IPS-NIHi7 (cell line): ENCODE measurements at regions not wholly inside any gene's neighbourhood (a gene's known extent, or its start where the extent isn't known, plus 50 kb on each side); places are given as distances from the start of the nearest gene placed in this dataset.

ENCODE experiments used
- DNase-seq: peaks from one replicate; pipeline ENCODE4 v3.0.0; 2012; ENCODE audit warnings: mixed read lengths; ENCODE audit errors: extremely low spot score

DNA sequence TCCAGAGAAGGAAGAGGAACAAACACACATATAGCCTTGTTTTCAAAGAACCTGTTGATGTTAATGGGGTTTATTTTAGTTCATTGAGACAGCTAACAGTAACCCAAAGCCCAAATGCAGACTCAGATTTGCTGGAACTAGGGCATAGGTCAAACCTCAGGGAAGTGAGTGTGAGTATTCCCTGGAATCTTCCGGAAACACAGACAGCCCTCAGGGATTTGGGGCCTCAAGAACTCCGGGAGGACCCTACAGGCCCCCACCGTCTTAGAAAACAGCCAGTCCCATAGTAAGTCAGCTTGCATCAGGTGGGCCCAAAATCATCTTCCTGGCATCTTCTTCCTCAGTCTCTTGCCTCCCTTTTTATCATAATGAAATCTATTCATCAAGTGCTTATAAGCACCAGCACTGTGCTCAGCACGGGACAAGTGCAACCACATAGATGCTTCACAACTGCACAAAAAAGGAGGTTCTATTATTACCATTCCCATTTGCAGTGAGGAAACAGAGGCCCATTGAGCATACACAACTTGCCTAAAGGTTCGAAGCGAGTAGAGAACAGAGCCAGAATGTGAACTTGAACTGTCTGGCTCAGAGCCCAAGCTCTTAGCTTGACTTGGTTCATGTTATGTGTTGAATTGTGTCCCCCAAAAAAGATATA lies 50.2 kb upstream of the BCL11A start:
- DNase-seq, result no peak

DNA sequence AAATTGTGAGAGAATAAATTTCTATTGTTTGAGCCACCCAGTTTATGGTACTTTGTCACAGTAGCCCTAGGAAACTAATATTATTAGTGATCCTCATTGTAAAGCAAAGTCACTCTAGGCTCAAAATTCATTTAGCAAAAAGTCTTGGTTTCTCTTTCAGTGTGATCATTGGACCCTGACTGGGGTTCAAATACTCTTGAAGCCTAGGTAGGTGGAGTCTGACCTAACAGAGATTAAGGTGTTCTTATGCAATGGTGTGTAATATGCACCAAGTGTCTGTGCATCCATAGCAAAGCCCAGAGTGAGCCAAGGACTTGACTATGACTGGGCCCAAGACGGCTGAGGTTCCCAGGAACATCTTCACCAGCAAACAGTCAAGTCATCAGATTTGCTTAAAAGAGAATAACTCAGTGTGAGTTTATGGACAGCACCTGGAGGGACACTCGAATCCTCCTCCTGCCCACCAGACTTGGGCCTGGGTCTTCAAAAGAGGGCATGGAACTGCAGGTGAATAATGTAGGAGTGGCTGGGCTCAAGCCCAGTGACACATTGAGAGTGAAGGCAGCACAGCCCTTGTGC lies 51.1 kb upstream of the BCL11A start:
- DNase-seq, result no peak

DNA sequence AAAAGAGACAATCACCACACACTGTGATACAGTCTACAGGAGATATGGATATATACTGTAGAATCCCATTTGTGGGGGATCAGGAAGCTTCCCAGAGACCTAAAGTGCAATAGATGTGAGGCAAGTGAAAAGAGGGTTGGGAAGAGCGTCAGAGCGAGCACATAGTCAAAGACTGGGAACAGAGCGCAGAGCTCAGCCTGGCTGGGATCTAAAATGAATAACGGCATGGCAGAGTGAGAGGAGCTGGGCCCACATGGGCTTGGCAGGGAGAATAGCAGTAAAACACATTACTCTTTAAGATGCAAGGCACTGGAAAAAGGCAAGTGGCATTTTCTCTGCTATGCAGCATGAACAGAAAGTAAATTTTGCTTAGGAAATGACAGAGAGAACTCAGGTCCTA lies 52.4 kb upstream of the BCL11A start:
- no peak for DNase-seq

DNA sequence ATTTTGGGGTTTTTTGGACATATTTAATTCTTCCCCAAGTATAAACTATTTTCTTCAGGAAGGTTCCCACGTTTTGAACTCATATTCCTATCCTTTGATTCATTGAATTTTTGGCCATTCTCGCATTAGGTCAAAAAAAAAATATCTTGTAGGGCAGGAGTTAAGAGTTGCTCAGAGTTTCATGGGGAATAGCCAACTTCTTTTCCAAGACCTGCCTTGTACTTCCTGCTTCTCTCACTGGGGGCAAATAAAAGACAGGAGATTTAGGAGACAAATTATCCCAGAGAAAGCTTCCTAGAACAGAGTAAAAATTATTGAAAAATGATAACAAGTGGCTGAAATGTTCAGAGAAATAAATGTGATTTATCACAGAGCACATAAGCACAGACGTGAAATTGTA lies 55.2 kb upstream of the BCL11A start:
- DNase-seq, result no peak

DNA sequence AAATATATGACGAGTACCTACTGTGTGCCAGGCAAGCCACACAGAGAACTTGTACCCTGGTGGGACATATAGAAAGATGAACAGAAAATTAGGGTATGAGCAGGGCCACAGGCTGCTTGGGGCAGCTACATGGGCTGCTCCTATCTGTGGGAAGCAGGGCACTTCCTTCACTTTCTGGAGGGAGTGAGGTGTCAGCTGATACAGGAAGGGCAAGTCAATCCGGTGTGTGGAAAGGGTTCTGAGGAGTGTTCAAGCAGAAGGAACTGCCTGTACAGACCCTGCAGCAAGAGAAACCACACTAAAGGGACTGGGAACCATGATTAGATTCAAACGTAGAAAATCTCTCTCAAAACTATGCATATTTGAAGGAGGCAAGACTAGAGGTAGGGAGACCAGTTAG lies 58.6 kb upstream of the BCL11A start:
- DNase-seq, result no peak

DNA sequence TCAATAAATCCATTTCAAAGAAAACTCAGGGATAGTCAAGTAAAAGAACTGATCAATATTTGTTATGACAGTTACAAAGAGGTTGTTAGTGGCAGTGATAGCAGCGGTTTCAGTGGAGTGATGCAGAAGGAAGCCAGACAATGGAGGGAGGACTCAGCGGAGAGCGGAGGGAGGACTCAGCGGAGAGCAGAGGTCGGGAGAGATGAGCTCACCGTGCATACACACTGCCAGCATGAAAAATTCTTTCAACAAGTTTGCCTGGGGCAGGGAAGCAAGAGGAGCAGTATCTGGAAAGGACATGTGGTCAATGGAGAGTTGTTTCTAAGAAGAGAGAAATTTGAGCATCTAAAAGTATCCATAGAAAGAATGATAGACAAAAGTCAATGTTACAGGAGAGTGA lies 60.9 kb upstream of the BCL11A start:
- DNase-seq, result no peak

DNA sequence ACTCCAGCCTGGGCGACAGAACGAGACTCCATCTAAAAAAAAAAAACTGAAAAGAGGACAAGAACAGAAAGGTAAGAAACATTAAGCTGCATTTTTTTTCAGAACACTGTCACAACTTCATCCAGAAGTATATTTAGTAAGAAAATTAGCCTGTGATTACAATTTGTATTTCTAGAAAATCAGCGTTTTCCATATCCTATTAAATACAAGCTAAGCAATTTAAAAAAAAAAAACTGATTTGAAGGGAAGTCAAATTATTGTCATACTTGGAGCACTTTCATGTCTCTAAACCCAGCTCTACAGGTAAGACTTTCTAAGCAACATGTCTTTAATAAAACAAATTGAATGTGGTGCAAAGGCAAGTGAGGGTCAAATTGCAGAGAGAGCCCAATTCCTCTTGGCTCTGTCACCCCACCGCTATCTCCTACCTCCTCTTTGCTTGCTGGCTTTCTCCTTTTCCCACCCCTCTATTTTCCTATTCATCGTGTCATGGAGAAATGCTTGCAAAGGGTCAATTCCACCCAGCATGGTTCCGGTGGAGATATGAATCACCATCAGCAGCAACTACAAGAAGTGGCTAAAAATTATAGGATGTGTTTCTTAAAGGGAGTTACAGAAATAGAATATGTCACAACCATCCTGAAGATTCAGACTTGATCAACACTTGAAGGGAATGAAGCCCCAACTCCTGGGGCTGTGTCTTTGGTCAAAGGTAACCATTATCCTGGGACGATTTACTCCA lies 68.4 kb upstream of the BCL11A start:
- DNase-seq, result no peak

DNA sequence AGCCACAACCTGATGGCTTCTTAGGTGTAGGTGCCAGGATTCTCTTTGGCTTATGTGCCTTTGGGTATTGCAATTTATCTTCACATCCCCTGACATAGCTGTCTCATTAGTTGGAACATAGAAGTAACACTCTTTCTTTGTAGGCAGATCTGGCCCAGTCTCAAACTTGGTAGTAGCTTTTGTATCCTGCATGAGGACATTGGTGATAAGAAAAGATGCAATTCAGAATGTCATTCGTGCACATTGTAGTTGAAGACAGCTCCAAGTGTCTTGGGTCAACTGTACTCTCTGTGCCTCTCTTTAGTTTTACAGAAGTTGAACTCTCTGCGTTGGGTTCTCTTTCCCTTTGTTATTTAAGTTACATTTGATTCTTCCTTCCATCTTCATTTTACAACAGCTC lies 69.6 kb upstream of the BCL11A start:
- no peak for DNase-seq

DNA sequence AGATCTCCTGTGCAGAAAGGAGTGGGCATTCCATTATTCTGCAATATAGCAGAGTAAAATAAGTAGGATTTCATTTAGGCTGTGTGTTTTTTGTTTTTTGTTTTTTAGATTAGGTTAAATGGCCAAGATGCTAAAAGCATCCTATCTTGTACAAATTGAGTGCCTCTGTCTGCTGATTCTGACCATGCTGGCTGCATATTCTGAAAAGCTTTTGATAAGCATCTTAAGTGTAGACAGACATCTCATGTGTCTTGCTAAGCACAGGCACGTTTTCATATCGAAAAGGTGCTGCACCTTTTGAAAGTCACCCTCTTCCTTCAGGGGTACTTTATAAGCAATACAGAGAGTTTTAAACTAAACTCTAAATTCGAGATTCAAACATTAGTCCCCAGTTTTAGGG lies 74.0 kb upstream of the BCL11A start:
- no peak for DNase-seq

DNA sequence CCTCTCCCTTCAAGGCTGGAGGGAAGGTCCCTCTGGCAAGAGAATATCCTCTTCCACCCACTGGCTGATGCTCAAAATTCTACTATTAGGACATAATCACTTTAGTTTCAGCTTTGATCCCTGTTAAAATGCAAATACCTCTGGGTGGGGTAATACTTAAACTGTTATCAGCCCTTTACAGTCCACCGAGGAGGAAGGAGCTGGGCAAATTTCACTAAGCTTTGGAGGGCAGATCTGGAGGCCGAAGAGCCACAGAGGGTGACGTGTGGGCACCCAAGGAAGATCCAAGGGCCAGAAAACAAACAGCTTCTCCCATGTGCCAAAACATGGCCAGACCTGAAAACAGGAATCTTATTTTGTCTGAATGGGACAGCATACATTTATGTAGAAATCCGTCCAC lies 74.6 kb upstream of the BCL11A start:
- no peak for DNase-seq

DNA sequence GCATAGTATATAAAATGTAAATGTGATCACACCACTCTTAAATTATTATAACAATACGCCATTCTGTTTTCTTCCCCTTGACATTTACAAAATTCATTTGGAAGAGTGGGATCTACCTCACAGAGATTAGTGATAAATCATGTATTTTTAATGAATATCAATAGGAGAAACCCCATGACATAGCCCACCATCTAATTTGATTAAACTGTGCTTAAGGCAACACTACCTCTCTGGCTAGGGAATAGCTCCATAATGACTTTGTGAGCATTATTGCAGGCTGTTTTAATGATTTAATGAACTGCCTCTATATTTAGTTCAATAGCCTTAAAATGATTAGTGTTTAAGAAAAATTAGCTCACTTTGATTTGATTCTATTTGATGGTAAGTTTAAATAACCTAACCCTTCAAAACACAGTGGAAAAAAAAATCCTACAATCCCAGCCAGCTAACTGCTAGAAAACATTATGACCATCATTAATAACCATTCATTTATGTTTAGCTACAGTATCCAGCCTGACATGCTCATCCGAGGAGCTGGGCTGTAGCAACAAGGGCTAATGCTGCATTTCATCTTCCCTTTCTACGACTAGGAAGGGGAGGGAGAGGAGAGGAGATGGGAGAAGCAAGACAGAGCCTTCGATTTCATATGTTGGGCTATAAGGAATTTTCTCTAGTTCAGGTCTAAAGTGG lies 75.3 kb upstream of the BCL11A start:
- DNase-seq, result no peak

DNA sequence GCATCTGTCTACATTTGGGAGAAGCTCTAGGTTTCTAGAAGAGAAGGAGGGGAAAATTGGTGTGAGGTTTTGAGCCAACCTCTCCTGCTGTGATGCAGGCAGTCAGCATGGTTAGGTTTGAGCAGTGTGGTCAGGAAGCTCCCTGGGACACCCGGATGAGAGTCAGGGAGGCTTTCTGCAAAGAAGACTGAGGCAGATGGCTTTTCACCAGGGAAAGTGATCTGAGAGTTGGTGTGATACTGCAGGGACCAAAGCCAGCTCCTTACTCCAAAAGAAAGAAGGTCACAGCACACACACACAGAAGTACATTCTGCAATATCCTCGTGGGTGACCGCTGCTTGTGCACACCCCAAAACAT lies 75.8 kb upstream of the BCL11A start:
- no peak for DNase-seq

DNA sequence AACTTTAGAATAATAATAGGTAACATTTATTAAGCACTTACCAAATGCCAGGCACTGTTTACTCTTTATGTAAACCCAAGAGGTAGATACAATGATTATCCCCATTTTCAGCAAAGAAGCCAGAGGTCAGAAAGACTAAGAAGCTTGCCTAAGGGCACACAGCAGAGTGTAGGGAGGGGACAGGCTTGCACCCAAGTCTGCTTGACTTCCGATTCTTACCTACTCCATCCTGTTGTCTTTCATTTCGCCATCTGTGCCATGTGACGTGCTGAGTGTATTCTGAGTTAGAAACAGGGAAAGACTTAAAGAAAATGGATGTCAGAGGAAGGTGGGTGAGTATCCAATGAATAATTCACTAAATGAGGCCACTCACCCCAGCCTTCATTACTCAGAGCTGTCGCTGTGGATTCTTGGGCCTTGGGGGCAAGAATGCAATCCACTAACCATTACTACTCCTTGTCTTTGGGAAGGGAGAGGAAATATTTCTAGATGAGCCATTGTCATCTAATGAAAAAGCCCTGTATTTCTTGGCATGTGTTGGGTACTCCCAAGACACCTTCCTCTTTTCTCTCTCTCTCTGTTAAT lies 76.4 kb upstream of the BCL11A start:
- no peak for DNase-seq

DNA sequence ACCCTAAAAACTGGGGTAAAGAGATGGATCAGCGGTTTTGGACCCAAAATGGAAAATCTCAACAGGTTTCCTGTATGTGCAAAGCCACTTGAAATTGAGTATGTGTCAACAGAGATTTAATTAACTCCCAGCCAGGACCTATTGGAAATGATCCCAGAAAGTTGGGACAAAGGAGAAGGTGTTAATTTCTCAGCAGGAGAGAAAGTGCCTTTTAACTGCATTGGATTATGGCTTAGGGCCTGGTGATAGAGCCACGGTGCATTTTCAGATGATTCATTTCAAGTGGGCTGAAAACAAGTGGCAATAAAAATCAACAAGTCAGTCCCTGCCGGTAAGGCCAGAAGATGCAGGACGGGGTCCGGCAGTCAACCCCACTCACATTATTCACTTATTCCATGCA lies 80.2 kb upstream of the BCL11A start:
- DNase-seq, result peak; percentile 27

DNA sequence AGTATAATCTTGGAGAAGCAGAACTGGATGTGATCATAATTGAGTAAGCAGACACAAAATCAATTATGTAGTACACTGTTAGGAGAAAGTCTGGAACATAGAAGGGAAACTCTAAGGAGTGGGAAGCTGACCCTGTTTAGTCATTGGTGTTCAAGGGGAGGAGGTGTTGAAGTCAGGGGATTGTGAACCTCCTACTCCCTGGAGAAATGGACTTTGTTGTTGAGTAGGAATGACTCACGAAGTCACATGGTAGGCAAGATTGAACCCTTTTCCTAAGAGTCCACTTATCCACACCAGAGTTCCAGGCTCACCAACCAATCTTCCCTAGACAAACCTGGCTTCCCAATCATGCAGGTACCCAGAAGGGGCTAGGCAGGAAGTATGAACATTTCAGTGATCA lies 81.0 kb upstream of the BCL11A start:
- no peak for DNase-seq

DNA sequence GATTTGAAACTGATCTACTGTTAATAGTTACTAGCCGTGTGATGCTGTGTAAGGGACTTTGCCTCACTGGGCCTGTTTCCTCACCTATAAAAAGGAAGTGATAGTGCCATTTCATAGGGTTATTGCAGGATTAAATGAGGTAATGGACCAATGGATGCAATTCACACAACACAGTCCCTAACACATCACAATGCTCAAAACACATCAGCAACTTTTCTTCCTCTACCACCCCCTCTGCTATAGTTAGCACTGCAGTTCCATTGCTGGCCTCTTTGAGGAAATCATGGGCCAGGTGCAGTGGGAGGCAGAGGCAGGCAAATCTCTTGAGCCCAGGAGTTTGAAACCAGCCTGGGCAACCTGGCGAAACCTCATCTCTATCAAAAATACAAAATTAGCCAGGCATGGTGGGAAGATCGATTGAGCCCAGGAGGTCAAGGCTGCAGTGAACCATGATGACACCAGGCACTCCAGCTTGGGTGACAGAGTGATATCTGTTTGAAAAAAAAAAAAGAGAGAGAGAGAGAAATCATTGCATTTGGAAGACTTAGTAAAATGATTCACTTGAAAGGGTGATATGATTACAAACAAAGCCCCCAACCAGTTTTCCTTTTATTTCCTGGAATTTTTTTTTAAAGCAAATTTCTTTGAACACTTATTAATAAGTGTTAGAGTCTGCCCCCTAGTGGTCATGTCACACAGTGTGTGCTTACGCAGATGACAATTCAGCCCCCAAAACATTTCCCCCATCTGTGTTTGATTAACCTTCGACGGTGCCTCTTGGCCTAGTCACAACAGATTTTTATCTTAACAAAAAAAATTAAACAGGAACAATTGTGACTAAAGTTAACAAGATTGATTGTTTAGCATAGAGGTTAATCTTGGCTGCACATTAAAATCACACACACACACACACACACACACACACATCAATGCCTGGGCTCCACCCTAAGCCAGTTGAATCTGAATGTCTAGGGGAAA lies 88.6 kb upstream of the BCL11A start:
- DNase-seq, result peak; percentile 48

DNA sequence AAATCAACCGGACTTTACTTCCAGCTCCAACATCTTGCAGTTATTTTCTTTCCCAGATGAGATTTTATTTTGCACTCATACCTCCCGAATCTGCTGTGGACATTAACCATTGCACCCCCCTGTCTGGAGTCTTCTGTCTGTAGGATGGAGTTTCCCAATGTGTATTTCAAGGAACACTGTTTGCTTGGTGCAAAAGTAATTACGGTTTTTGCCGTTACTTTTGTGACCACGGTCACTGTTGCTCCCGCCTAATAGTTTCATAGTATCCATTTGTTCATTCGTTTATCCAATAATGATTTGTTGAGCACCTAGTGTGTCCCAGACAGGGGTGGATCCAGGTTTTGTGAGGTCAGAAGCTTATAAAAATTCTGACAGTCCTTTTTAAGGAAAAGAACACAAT lies 90.3 kb upstream of the BCL11A start:
- no peak for DNase-seq

DNA sequence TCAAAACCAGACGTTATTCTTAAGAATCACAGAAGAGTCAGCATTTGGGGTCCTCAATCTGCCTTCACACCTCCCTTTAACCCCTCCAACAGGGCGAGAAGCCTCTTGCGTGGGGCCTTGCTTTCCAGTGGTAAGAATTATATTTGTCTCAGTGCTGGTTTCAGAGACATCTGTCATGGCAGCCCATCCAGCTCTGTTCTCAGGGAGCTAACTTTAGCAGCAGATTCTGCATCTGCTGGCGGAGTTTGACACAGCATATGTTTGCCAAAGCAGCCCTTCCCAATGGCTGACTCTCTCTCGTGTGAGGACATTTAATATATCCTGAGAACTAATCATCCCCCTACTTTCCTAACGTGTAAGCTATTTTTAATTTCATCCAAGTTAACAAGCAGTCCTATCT lies 91.5 kb upstream of the BCL11A start:
- DNase-seq, result no peak

DNA sequence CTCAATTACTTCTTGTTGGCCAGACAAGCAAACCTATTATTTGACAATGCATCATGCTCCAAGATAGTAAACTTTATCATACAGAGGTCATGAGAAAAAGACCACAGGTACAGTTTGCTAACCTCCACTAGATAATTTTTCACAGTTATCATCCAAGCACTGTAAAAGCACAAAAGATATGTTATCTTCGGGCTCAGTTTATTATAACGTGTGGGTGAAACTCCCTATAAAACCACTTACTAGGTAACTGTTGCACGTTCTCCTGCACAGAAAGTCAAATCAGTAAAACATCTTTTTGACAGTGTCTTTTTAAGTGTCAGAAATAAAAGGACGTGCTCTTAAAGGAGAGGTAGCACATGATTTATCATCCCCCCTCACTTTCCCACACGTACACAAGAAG lies 94.7 kb upstream of the BCL11A start:
- DNase-seq, result no peak

DNA sequence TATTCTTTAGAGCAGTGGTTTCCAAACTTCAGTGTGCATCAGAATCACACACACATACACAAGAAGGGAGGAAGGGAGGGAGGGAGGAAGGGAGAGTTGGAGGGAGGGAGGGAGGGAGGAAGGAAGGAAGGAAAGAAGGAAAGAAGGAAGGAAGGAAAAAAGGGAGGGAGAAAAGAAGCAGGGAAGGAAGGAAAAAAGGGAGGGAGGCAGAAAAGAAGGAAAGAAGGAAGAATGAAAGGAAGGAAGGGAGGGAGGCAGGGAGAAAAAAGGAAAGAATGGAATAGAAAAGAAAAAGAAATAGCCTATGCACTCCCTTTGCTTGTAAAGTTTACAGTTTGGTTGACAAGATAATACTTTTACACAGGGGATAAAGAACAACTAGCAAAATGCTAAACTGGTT lies 96.3 kb upstream of the BCL11A start:
- DNase-seq, result no peak

DNA sequence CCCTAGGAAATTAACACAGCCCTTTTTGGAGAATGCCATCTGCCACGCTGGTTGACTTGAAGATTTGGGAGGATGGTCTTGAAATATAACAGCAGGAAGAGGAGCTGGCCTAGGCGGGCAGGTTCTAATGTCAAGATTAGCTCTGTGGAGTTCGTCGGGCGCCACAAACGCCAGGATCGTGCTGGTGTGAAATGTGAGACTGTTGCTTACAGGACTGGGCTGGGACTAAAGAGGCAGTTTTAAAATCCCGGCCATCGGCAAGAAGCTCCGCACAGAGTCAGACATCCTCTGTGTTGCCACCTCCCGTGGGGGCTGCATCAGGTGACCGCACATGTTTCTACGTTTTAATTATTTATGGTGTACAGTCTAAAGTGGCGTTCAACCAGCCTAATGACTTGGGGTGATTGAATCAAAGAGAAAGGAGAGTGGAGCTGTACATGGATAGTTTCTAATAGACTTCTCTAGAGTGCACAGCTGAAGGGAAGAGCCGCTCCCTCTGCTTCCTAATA lies 99.4 kb upstream of the BCL11A start:
- DNase-seq, result no peak
